ENCODE measurements at regions not wholly inside any gene's neighbourhood (a gene's known extent, or its start where the extent isn't known, plus 50 kb on each side); places are given as distances from the start of the nearest gene placed in this dataset.
"Not testable (repeated sequence)": the region's sequence is repeated elsewhere in the genome, so short reads cannot be mapped to it uniquely, and the experiment has no call there.

DNA sequence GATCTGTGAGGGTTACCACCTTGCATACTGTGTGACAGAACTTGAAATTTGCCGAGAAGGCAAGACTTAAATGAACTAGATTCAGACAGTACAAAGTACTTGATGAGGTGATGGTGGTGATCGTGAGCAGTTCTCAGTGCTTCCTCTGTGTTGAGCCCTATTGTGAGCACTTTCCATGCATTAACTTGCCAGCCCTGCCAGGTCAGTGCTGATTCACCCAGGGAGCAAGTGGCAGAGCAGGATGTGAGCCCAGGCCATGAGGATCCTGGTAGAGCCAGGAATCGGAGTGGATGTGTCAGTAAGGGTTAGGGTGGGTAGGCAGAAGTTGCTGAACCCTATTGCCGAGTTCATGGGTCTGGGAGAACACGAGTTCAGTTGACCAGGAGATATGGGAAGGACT, 4545.7 kb upstream of the TPTE start:
- not testable (repeated sequence) for H3K27me3 Mint-ChIP-seq (ENCODE audit: low read depth); H3K27ac Mint-ChIP-seq (ENCODE audit: unreplicated experiment); H3K36me3 Mint-ChIP-seq (ENCODE audit: low read depth); H3K4me1 Mint-ChIP-seq (ENCODE audit: low read depth); H3K9me3 Mint-ChIP-seq (ENCODE audit: low read depth); H3K4me3 Mint-ChIP-seq (ENCODE audit: unreplicated experiment); DNase-seq (ENCODE audit: low spot score)

DNA sequence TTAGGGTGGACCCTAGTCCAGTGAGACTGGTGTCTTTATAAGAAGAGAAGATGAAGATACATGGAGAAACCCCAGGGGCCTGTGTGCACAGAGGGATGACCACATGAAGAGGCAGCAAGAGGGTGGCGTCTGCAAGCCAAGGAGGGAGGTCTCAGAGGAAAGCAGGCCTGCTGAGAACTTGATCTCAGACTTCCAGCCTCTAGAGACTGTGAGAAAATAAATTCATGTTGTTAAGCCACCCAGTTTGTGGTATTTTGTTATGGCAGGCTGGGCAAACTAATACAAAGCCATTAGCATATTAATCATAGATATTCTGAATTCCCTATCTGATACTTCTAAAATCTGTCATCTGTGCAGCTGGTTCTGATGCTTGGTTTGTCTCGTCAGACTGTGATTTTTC, 4523.8 kb upstream of the TPTE start:
- H3K4me1 Mint-ChIP-seq (ENCODE audit: low read depth); H3K36me3 Mint-ChIP-seq (ENCODE audit: low read depth); H3K4me3 Mint-ChIP-seq (ENCODE audit: unreplicated experiment); H3K9me3 Mint-ChIP-seq (ENCODE audit: low read depth); H3K27me3 Mint-ChIP-seq (ENCODE audit: low read depth); H3K27ac Mint-ChIP-seq (ENCODE audit: unreplicated experiment); DNase-seq (ENCODE audit: low spot score): not testable (repeated sequence)

DNA sequence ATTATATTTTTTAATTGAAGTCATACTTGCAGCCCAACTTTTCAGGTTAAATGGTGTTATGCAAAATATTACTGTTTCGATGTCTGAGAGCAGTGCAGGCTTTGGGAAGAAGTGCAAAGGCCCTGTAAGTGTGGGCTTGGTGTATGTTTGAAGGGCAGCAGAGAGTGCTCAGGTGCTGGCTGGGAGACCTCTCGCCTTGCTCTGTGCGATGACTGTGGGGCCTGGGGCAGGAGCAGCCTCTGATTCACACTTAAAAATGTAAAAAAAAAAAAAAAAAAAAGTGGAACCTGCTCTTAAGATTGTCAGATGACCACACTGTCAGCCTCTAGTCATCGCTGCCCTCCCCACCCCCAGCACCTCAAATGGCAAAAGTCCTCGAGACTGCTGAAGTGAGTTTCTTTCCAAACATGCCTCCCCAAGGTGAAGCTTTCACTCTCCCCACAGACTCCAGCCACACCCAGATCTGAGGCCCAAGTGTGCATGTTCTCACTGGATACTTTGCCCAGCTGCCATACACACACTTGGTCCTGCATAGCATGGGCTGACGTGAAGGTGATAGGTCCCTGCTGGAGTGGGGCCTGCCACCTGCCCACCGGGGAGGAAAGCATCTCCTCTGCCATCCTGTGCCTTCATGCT, 4505.8 kb upstream of the TPTE start:
- H3K27ac Mint-ChIP-seq (ENCODE audit: unreplicated experiment); H3K4me3 Mint-ChIP-seq (ENCODE audit: unreplicated experiment); H3K36me3 Mint-ChIP-seq (ENCODE audit: low read depth); H3K4me1 Mint-ChIP-seq (ENCODE audit: low read depth); DNase-seq (ENCODE audit: low spot score); H3K9me3 Mint-ChIP-seq (ENCODE audit: low read depth); H3K27me3 Mint-ChIP-seq (ENCODE audit: low read depth): not testable (repeated sequence)

DNA sequence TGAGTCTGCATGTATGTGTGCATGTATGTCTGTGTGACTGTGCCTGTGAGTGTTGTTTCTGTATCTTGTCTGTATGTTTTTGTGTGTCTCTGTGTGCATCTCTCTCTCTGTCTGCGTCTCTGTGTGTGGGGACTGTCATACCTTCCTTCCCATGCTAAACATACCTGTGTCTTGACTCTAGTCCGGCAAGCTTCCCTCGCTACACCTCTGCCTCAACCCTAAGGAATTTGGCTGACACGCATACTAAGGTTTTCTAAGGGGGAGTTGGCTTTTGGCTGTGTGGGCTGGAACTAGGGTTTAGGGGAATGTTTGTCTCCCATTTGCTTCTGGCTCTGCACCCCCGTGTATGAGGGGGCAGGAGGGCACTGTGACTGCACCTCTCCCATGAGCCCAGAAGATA, 4500.9 kb upstream of the TPTE start:
- not testable (repeated sequence) for H3K27ac Mint-ChIP-seq (ENCODE audit: unreplicated experiment); H3K27me3 Mint-ChIP-seq (ENCODE audit: low read depth); DNase-seq (ENCODE audit: low spot score); H3K4me1 Mint-ChIP-seq (ENCODE audit: low read depth); H3K9me3 Mint-ChIP-seq (ENCODE audit: low read depth); H3K4me3 Mint-ChIP-seq (ENCODE audit: unreplicated experiment); H3K36me3 Mint-ChIP-seq (ENCODE audit: low read depth)

DNA sequence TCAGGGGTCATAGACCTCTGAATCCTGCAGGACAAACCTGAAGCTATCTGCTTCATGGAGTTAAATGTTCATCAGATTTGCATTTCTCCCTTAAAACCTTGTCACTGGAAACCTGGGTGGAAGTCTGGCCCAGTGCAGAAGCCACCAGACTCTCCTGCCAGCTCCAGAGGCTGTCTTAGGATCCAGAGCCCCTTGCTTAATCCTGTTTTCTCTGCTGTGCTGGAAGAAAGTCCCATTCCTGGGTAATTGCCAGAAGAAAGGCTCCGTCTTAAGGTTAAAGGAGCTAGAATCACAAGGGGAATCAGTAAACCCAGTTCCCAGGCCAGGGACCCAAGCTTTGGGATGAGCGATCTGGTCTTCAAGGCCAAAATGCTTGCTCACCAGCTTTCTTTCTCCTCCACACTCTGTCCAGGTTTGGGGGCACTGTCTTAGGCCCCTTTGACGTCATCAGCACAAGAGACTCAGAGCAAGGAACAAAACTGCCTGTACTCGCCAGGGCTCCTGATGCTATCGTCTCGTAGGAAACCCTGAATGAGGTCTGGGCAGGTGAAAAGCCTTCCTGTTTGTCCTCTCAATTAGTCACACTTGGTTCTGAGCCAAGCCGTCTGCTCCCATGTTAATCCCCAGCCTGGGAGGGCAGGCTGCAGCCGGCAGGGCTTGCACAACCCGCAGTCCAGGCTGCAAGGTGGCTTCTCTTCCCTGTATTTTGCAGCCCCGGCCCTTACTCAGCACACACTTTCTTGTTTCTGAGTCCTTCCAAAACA, 4500.2 kb upstream of the TPTE start:
- H3K27me3 Mint-ChIP-seq (ENCODE audit: low read depth), result not testable (repeated sequence)

DNA sequence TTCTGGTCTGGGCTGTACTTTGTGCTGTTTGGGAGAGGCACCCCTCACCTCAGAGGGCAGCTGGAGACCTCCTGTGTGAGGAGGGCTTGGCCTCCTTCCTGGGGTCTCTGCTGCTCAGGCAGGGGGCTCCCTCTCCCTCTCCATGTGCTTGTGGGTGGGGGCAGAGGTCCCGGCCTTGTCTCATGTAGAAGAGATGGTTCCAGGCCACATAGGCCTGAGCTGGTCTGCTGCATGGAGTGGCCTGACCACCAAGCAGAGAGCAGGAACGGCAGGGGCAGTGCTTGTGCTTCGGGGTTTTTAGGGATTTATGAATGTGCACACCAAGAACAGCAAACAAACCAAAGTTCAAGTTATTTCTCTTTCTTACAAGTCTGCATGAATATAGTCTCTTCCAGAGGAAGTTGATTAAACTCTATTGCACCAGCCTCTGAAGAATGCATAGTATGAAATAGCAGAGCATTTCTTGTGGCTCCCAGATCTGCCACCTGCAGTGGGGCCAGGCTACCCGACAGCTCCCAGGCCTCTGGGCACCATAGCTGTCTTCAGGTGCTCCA, 4499.6 kb upstream of the TPTE start:
- not testable (repeated sequence) for DNase-seq (ENCODE audit: low spot score); H3K27me3 Mint-ChIP-seq (ENCODE audit: low read depth); H3K36me3 Mint-ChIP-seq (ENCODE audit: low read depth); H3K4me1 Mint-ChIP-seq (ENCODE audit: low read depth); H3K4me3 Mint-ChIP-seq (ENCODE audit: unreplicated experiment); H3K9me3 Mint-ChIP-seq (ENCODE audit: low read depth); H3K27ac Mint-ChIP-seq (ENCODE audit: unreplicated experiment)

More for the DNA sequence above, 4500.2 kb upstream of the TPTE start:
- H3K4me3 Mint-ChIP-seq (ENCODE audit: unreplicated experiment); H3K27ac Mint-ChIP-seq (ENCODE audit: unreplicated experiment); H3K36me3 Mint-ChIP-seq (ENCODE audit: low read depth); H3K4me1 Mint-ChIP-seq (ENCODE audit: low read depth); DNase-seq (ENCODE audit: low spot score); H3K9me3 Mint-ChIP-seq (ENCODE audit: low read depth): not testable (repeated sequence)

DNA sequence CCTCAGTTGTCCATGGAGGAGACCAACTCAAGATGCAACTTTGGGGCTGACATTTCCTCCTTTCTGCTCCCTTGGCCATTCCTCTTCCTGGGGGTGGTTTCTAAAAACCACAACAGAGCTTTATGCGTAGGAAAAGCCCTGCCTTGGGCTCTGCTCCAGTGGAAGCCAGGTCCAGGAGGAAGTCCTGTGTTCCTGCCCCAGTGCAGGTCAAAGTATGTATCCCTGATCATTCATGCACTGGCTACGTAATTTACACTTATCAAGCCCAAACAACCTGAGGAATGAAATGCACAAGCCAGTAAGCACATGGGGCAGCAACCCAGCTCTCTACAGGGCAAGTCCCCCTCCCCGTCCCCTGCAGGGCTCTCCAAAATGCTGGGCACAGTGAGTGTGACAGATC, 4498.1 kb upstream of the TPTE start:
- not testable (repeated sequence) for H3K36me3 Mint-ChIP-seq (ENCODE audit: low read depth); H3K4me3 Mint-ChIP-seq (ENCODE audit: unreplicated experiment)

DNA sequence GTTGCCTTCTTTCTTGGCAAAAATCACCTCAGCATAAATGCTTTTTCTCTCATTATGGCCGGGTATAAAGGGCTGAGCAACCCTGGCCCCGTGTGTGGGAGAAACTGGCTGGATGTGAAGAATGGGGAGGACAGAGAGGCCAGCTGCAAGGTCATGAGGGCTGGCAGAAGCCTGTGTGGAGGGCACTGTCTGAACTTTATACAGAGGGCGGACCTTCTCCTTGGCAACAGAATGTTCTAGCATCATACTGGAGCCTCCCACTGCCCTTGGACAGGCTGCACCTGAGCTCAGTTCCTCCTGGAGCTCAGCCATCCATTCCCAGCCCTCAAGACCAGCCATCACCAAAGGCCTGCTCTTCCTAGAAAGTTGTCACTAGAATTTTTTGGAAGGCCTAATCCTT, 4496.2 kb upstream of the TPTE start:
- H3K4me3 Mint-ChIP-seq (ENCODE audit: unreplicated experiment); H3K27me3 Mint-ChIP-seq (ENCODE audit: low read depth); H3K9me3 Mint-ChIP-seq (ENCODE audit: low read depth); H3K4me1 Mint-ChIP-seq (ENCODE audit: low read depth); H3K36me3 Mint-ChIP-seq (ENCODE audit: low read depth); DNase-seq (ENCODE audit: low spot score); H3K27ac Mint-ChIP-seq (ENCODE audit: unreplicated experiment): not testable (repeated sequence)

More for the DNA sequence above, 4498.1 kb upstream of the TPTE start:
- not testable (repeated sequence) for H3K4me1 Mint-ChIP-seq (ENCODE audit: low read depth); H3K27ac Mint-ChIP-seq (ENCODE audit: unreplicated experiment); DNase-seq (ENCODE audit: low spot score); H3K9me3 Mint-ChIP-seq (ENCODE audit: low read depth); H3K27me3 Mint-ChIP-seq (ENCODE audit: low read depth)

DNA sequence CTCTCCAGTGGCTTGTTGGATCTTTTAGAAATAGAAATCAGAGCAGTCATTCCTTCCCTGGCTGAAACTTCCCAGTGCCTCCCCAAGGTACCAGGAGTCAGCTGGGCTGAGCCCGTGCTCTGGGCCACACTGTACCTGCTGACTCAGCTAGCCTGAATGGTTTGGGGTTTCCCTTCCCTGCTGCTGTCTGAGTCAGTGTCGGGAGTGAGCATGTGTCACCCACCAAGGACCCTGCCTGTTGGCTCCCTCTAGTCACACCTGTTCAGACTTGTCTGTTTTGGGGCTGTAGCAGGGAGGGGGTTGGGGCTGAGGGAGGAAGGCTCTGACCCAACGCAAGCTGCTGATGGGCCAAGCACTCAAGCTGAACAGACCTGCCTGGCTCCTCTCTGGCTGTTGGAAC, 4493.9 kb upstream of the TPTE start:
- not testable (repeated sequence) for DNase-seq (ENCODE audit: low spot score); H3K36me3 Mint-ChIP-seq (ENCODE audit: low read depth); H3K4me1 Mint-ChIP-seq (ENCODE audit: low read depth); H3K27me3 Mint-ChIP-seq (ENCODE audit: low read depth); H3K27ac Mint-ChIP-seq (ENCODE audit: unreplicated experiment); H3K4me3 Mint-ChIP-seq (ENCODE audit: unreplicated experiment); H3K9me3 Mint-ChIP-seq (ENCODE audit: low read depth)

DNA sequence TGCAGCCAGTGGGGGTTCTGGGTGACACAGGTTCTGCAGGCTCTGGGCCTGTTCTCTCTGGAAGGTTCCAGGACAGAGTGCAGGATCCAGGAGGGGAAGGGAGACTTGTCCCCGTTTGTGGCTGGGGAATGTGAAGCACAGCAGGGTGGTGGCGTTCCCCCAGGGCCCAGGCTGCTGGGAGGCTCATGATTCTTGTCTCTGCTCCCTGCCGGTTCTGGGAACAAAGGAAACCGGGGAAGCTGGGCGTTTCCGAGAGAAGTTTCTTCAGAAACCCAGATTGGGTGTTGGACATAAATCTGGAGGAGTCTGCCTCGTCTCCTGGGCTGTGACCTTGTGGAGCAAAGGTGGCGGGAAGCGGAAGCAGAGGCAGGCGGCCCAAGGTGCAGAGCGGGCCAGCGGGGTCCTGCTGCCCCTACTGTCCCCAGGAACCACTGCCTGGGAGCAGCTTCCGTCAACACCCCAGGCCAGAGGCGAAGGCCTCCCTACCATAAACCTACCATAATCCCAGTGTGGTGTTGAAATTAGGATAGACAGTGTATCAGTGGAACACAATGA, 4487.2 kb upstream of the TPTE start:
- H3K4me1 Mint-ChIP-seq (ENCODE audit: low read depth); H3K9me3 Mint-ChIP-seq (ENCODE audit: low read depth); DNase-seq (ENCODE audit: low spot score); H3K36me3 Mint-ChIP-seq (ENCODE audit: low read depth); H3K27ac Mint-ChIP-seq (ENCODE audit: unreplicated experiment); H3K27me3 Mint-ChIP-seq (ENCODE audit: low read depth); H3K4me3 Mint-ChIP-seq (ENCODE audit: unreplicated experiment): not testable (repeated sequence)

DNA sequence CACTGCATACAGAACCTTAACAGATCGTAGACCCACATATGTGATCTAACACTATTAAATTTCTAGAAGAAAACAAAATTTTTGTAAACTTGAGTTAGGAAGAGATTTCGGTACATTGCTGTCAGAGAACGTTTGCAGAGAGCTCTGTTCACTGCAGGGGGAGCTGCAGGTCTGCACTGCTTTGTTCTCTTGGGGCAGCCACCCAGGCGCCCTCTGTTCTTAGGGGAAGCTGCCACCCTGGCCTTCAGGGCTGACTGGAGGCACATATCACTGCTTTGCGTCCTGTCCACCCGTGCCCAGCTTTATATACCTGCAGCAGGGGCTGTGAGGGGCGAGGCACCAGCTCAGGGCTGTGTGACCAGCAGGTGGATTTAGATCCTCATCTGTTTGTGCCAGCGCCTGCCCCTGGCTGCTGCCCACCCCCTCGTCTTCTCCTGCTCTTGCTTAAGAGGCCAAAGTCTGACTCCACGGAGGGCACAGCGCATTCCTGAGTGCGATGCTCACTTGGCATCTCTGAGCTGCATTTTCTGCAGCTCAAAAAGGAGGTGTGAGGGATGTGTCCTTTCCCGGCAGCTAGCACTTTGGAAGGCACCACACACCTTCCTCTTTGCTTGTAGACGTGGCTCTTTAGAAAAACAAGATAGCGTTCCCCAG, 4486.4 kb upstream of the TPTE start:
- H3K4me1 Mint-ChIP-seq (ENCODE audit: low read depth); H3K27ac Mint-ChIP-seq (ENCODE audit: unreplicated experiment); DNase-seq (ENCODE audit: low spot score); H3K4me3 Mint-ChIP-seq (ENCODE audit: unreplicated experiment); H3K9me3 Mint-ChIP-seq (ENCODE audit: low read depth); H3K36me3 Mint-ChIP-seq (ENCODE audit: low read depth); H3K27me3 Mint-ChIP-seq (ENCODE audit: low read depth): not testable (repeated sequence)

DNA sequence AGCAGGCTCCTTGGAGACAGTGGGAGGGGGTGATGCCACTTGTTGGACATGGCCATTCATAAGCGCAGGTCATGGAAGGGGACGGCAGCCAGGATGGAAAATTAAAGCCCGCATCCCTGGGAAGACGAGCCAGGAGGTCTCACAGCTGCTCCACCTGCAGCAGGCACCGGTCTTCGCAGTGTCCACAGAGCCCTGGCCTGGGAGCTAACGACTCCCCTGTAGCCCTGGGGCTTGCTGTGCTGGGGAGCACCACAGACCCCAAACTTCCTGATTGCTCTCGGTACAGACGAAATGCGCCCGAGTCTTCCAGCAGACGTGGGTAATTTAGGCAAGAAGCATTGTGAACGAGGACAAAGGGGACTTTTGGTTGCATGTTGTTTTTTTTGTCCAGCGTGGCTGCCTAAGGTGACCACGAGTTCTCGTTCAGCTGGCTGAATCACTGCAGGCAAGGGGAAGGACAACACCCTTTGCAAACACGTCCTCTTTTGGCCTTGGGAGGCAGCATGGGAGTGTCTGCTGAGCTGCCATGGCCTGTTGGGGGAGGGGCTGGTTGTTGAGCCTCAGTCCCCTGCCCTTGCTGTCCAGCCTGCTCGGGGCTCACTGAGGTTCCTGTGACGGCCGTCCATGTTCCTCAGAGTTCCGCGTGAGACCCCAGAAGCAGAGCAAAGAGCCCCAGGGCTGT, 4485.8 kb upstream of the TPTE start:
- not testable (repeated sequence) for H3K27ac Mint-ChIP-seq (ENCODE audit: unreplicated experiment); H3K4me3 Mint-ChIP-seq (ENCODE audit: unreplicated experiment); H3K27me3 Mint-ChIP-seq (ENCODE audit: low read depth); H3K4me1 Mint-ChIP-seq (ENCODE audit: low read depth); H3K36me3 Mint-ChIP-seq (ENCODE audit: low read depth); H3K9me3 Mint-ChIP-seq (ENCODE audit: low read depth); DNase-seq (ENCODE audit: low spot score)
